SK-N-SH (cell line): ENCODE measurements at regions not wholly inside any gene's neighbourhood (a gene's known extent, or its start where the extent isn't known, plus 50 kb on each side); places are given as distances from the start of the nearest gene placed in this dataset.

Source experiments
- CHD2 ChIP-seq: fragments of 150-350 bp; IDR thresholded peaks from 2 replicates; pipeline ENCODE4 v1.6.1; 2018; ENCODE audit warnings: low read length; ENCODE audit not compliant: partially characterized antibody
- EP300 ChIP-seq, 2 experiments: IDR thresholded peaks; 2 replicates each; pipeline versions ENCODE4 v1.4.0 to v1.6.1; 2012; ENCODE audit warnings: borderline replicate concordance in 1 of 2, low read depth in 1 of 2, low read length in 1 of 2
- JUND ChIP-seq: IDR thresholded peaks from 2 replicates; pipeline ENCODE4 v1.4.0; 2012
- PBX3 ChIP-seq: IDR thresholded peaks from 2 replicates; pipeline ENCODE4; 2012
- RAD21 ChIP-seq: IDR thresholded peaks from 2 replicates; pipeline ENCODE4 v1.6.1; 2012; ENCODE audit warnings: mild to moderate bottlenecking, low read length
- RXRA ChIP-seq: IDR thresholded peaks from 2 replicates; pipeline ENCODE4 v1.4.0; 2012; ENCODE audit warnings: low read depth, mild to moderate bottlenecking, borderline replicate concordance
- ZBTB33 ChIP-seq: IDR thresholded peaks from 2 replicates; pipeline ENCODE4 v1.4.0; 2012; ENCODE audit warnings: low read depth, borderline replicate concordance
- TF ChIP-seq, protein P1 (sequence below): IDR thresholded peaks from 2 replicates; pipeline ENCODE4 v1.4.0; 2012; ENCODE audit warnings: low read depth

GRCh38 chr9:127561491-127562278, 50.4 kb upstream of the STXBP1 start (continued):
- TF ChIP-seq, protein P1, sequence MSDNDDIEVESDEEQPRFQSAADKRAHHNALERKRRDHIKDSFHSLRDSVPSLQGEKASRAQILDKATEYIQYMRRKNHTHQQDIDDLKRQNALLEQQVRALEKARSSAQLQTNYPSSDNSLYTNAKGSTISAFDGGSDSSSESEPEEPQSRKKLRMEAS, result peak; percentile 87
- no peak for TF ChIP-seq RAD21
- peak; percentile 81 for TF ChIP-seq ZBTB33
- TF ChIP-seq PBX3, result peak; percentile 84
- peak; percentile 87; the same call in 1 of the 2 replicates for TF ChIP-seq RXRA
- peak in 1 of 2 experiments; percentile 89; a peak in 1 of 4 replicates for TF ChIP-seq EP300 (IDR thresholded peaks at IDR 0.05; ENCODE audit: borderline replicate concordance in 1 of 2, low read depth in 1 of 2, low read length in 1 of 2)
- no peak for TF ChIP-seq CHD2
- TF ChIP-seq JUND, result peak; percentile 97
